Lung (tissue), 11 donors: ENCODE measurements at regions not wholly inside any gene's neighbourhood (a gene's known extent, or its start where the extent isn't known, plus 50 kb on each side); places are given as distances from the start of the nearest gene placed in this dataset.

Experiments used
- ATAC-seq: fragments of 200-7000 bp; cut with Tn5 transposase; one replicate; pipeline ENCODE4 v1.9.1; 2020; ENCODE audit warnings: moderate number of reproducible peaks; ENCODE audit not compliant: insufficient read depth, low FRiP score
- DNase-seq, 3 donors: peaks; one replicate each; pipeline ENCODE4 v3.0.0-alpha.2; 2013 to 2017
- H3K27ac ChIP-seq, 2 donors: one replicate each; pipeline ENCODE4 v1.5.1; 2013; ENCODE audit warnings: mild to moderate bottlenecking in 2 of 2, moderate library complexity in 2 of 2, control low read depth in 1 of 2, inconsistent platforms in 1 of 2, low read depth in 1 of 2, low read length in 1 of 2
- H3K27me3 ChIP-seq, 3 donors: one replicate each; pipeline ENCODE4 v1.5.1; 2013; ENCODE audit warnings: low read length in 2 of 3; ENCODE audit not compliant: control insufficient read depth in 3 of 3, insufficient read depth in 3 of 3
- H3K36me3 ChIP-seq, 4 donors: one replicate each; pipeline ENCODE4 v1.5.1; 2013; ENCODE audit warnings: low read length in 4 of 4, mild to moderate bottlenecking in 1 of 4, moderate library complexity in 1 of 4; ENCODE audit not compliant: control insufficient read depth in 4 of 4, insufficient read depth in 4 of 4
- H3K4me1 ChIP-seq, 5 donors: one replicate each; pipeline ENCODE4 v1.5.1; 2013; ENCODE audit warnings: low read length in 5 of 5, mild to moderate bottlenecking in 2 of 5, moderate library complexity in 1 of 5; ENCODE audit not compliant: control insufficient read depth in 5 of 5, insufficient read depth in 5 of 5
- H3K4me3 ChIP-seq: one replicate; pipeline ENCODE4 v1.5.1; 2013; ENCODE audit warnings: mild to moderate bottlenecking, control low read depth, moderate library complexity
- H3K9ac ChIP-seq, 2 donors: one replicate each; pipeline ENCODE4 v1.5.1; 2013; ENCODE audit warnings: low read length in 2 of 2, control low read depth in 1 of 2; ENCODE audit not compliant: insufficient read depth in 1 of 2
- H3K9me3 ChIP-seq, 4 donors: one replicate each; pipeline ENCODE4 v1.5.1; 2013; ENCODE audit warnings: low read length in 3 of 4, mild to moderate bottlenecking in 1 of 4, moderate library complexity in 1 of 4; ENCODE audit not compliant: control insufficient read depth in 4 of 4, insufficient read depth in 3 of 4
- WGBS, 2 donors: extraction: QIAGEN DNeasy Blood & Tissue Kit; methylation state at CpG; one replicate each; pipeline ENCODE4 v1.1.7; 2013; 5-methylcytosine and 5-hydroxymethylcytosine counted together
- TF ChIP-seq, protein P1 (sequence below): IDR thresholded peaks from 2 replicates; pipeline ENCODE4 v1.5.1; 2012; ENCODE audit warnings: mild to moderate bottlenecking; ENCODE audit errors: control extremely low read depth, extremely low read depth
- donor health status: control.
- donor health status: control.
- donor health status: Bipolar disorder and iron deficiency.
- donor health status: healthy.
- donor health status: DM: yes; HTN: yes; CAD: no.

DNA sequence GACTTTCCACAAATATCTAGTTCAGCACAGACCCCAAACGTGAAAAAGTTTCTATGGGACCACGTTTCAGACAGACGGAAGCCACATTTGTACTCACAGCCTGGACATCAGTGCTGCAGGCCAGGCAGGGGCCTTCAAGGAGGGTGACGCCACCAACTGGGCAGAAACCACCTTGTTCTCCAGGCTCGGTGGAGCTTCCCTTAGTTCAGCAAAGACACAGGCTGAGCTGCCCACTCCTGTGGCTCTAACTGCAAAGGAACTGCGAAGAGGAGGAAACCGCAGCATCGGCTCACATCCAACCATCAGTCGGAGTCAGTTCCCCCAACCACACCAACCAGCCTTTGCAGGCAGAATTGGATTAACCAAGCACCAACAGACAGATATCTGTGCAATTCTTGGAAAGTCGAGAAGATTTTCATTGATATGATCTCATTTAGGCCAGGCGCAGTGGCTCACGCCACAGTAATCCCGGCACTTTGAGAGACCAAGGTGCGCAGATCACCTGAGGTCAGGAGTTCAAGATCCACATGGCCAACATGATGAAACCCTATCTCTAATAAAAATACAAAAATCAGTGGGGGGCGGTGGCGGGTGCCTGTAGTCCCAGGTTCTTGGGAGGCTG lies 73.3 kb upstream of the CNEP1R1 start:
- no peaks in the 10 kb centered on the region for H3K4me1 ChIP-seq
- H3K36me3 ChIP-seq: no peaks in the 10 kb centered on the region
- no peak overlapping the region for H3K27ac ChIP-seq
- no peak overlapping the region for H3K9ac ChIP-seq
- no peaks in the 10 kb centered on the region for H3K27me3 ChIP-seq
- no peak for ATAC-seq
- DNase-seq: no peak
- WGBS, 2 donors: 86 to 90% methylated on average over 16 of the region's 16 CpGs
- H3K9me3 ChIP-seq: no peaks in the 10 kb centered on the region
- TF ChIP-seq, protein P1, sequence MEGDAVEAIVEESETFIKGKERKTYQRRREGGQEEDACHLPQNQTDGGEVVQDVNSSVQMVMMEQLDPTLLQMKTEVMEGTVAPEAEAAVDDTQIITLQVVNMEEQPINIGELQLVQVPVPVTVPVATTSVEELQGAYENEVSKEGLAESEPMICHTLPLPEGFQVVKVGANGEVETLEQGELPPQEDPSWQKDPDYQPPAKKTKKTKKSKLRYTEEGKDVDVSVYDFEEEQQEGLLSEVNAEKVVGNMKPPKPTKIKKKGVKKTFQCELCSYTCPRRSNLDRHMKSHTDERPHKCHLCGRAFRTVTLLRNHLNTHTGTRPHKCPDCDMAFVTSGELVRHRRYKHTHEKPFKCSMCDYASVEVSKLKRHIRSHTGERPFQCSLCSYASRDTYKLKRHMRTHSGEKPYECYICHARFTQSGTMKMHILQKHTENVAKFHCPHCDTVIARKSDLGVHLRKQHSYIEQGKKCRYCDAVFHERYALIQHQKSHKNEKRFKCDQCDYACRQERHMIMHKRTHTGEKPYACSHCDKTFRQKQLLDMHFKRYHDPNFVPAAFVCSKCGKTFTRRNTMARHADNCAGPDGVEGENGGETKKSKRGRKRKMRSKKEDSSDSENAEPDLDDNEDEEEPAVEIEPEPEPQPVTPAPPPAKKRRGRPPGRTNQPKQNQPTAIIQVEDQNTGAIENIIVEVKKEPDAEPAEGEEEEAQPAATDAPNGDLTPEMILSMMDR: no peak
- H3K4me3 ChIP-seq: no peak overlapping the region

DNA sequence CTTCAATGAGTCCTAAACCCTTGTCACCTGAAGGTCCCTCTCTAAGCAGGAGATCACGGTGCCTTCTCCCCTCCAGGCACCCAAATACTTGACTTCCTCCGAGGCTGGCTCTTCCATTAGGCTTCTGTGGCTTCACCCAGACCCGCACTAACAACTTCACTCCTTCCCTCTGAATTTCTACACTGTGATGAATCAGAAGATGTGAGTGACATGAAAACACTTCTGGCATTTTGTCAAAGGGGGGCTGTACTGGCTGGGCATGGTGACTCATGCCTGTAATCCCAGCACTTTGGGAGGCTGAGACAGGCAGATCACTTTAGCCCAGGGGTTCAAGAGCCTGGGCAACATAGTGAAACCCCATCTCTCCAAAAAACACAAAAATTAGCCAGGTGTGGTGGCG lies 72.6 kb upstream of the CNEP1R1 start:
- Histone ChIP-seq H3K4me3 (no peak overlapping the region), H3K9me3 (no peaks in the 10 kb centered on the region), H3K27me3 (no peaks in the 10 kb centered on the region), H3K36me3 (no peaks in the 10 kb centered on the region), H3K4me1 (no peaks in the 10 kb centered on the region), H3K9ac (no peak overlapping the region), H3K27ac (no peak overlapping the region)
- ATAC-seq (no peak), DNase-seq (no peak)
- WGBS, 2 donors: 83 to 84% methylated on average over 4 of the region's 4 CpGs
- TF ChIP-seq, protein P1: no peak

GRCh38 chr16:49953090-49953489 lies 71.9 kb upstream of the CNEP1R1 start:
- no peaks in the 10 kb centered on the region for H3K9me3 ChIP-seq
- H3K27me3 ChIP-seq: no peaks in the 10 kb centered on the region
- ATAC-seq (no peak), DNase-seq (no peak)
- no peak overlapping the region for H3K4me3 ChIP-seq
- H3K27ac ChIP-seq: no peak overlapping the region
- H3K36me3 ChIP-seq: no peaks in the 10 kb centered on the region
- TF ChIP-seq, protein P1: no peak
- H3K4me1 ChIP-seq: peaks cover 0 to 3% (median 0%) of the 10 kb centered on the region in 5 donors
- WGBS, 2 donors: 67 to 74% methylated on average over 1 to 2 of the region's 2 CpGs
- no peak overlapping the region for H3K9ac ChIP-seq

GRCh38 chr16:49955858-49956257 lies 69.2 kb upstream of the CNEP1R1 start:
- Histone ChIP-seq H3K4me1 (peaks cover 0 to 25% (median 13%) of the 10 kb centered on the region in 5 donors), H3K27ac (no peak overlapping the region), H3K27me3 (no peaks in the 10 kb centered on the region), H3K36me3 (no peaks in the 10 kb centered on the region), H3K9ac (no peak overlapping the region), H3K9me3 (no peaks in the 10 kb centered on the region), H3K4me3 (no peak overlapping the region)
- no peak for DNase-seq
- 98 to 100% methylated on average over 1 of the region's 1 CpG for WGBS, 2 donors
- ATAC-seq: no peak
- TF ChIP-seq, protein P1: no peak
